ENCODE measurements at regions not wholly inside any gene's neighbourhood (a gene's known extent, or its start where the extent isn't known, plus 50 kb on each side); places are given as distances from the start of the nearest gene placed in this dataset.

GRCh38 chr1:60149251-60149650, 75.7 kb upstream of the C1orf87 start:
- H3K27ac ChIP-seq (ENCODE audit: extremely low read depth, low read depth, low read length), result no peak overlapping the region
- POLR2A ChIA-PET, result no interaction called here

DNA sequence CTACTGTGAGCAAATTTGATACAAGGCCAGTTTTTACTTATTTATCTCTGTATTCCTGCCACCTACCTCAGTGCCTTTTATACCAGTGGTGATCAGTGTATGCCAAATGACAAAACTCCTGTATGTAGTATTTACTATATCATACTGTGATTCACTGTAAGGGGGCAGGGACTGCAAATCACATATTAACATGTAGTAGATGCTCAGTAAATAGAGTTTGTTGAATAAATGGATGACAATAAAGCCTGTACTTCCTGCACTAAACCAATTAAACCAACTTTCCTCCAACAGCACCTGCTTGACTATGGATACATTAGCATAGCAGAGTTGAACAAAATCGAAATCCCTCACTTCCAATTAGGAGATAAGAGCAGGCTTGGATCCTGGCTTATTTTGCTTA, 73.3 kb upstream of the C1orf87 start:
- H3K27ac ChIP-seq (ENCODE audit: extremely low read depth, low read depth, low read length), result no peak overlapping the region
- POLR2A ChIA-PET, result no interaction called here
- no peaks in the 10 kb centered on the region for H3K36me3 ChIP-seq (ENCODE audit: control insufficient read depth in 2 of 2, insufficient read depth in 1 of 2, low read length in 2 of 2)
- H3K4me1 ChIP-seq (ENCODE audit: control insufficient read depth, insufficient read depth, low read length), result no peaks in the 10 kb centered on the region
- H3K4me3 ChIP-seq (ENCODE audit: low read depth, low read length), result no peak overlapping the region
- CTCF ChIA-PET, result interaction anchor here (0.6 kb wide), 1 partner anchor 1946 kb away, joined by 3 read pairs; no protein-coding TSS in a partner anchor
- no peaks in the 10 kb centered on the region for H3K9me3 ChIP-seq (ENCODE audit: control insufficient read depth, insufficient read depth, low read depth, low read length)
- TF ChIP-seq PRDM2 (tag by site-specific recombination; IDR thresholded peaks at IDR 0.05; ENCODE audit: borderline replicate concordance) (no peak), ZNF274 (IDR thresholded peaks at IDR 0.05; ENCODE audit: low read length) (no peak), ZNF274 (tag by site-specific recombination; IDR thresholded peaks at IDR 0.05; ENCODE audit: borderline replicate concordance) (no peak), ZNF777 (tag by site-specific recombination; IDR thresholded peaks at IDR 0.05; ENCODE audit: borderline replicate concordance) (no peak)
- TF ChIP-seq, protein P1, sequence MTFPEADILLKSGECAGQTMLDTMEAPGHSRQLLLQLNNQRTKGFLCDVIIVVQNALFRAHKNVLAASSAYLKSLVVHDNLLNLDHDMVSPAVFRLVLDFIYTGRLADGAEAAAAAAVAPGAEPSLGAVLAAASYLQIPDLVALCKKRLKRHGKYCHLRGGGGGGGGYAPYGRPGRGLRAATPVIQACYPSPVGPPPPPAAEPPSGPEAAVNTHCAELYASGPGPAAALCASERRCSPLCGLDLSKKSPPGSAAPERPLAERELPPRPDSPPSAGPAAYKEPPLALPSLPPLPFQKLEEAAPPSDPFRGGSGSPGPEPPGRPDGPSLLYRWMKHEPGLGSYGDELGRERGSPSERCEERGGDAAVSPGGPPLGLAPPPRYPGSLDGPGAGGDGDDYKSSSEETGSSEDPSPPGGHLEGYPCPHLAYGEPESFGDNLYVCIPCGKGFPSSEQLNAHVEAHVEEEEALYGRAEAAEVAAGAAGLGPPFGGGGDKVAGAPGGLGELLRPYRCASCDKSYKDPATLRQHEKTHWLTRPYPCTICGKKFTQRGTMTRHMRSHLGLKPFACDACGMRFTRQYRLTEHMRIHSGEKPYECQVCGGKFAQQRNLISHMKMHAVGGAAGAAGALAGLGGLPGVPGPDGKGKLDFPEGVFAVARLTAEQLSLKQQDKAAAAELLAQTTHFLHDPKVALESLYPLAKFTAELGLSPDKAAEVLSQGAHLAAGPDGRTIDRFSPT (tag by site-specific recombination; IDR thresholded peaks at IDR 0.05), result no peak
- TF ChIP-seq, protein P2, sequence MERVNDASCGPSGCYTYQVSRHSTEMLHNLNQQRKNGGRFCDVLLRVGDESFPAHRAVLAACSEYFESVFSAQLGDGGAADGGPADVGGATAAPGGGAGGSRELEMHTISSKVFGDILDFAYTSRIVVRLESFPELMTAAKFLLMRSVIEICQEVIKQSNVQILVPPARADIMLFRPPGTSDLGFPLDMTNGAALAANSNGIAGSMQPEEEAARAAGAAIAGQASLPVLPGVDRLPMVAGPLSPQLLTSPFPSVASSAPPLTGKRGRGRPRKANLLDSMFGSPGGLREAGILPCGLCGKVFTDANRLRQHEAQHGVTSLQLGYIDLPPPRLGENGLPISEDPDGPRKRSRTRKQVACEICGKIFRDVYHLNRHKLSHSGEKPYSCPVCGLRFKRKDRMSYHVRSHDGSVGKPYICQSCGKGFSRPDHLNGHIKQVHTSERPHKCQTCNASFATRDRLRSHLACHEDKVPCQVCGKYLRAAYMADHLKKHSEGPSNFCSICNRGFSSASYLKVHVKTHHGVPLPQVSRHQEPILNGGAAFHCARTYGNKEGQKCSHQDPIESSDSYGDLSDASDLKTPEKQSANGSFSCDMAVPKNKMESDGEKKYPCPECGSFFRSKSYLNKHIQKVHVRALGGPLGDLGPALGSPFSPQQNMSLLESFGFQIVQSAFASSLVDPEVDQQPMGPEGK (tag by site-specific recombination; IDR thresholded peaks at IDR 0.05), result no peak

More at GRCh38 chr1:60149251-60149650, 75.7 kb upstream of the C1orf87 start:
- CTCF ChIA-PET, result no interaction called here
- Histone ChIP-seq H3K36me3 (ENCODE audit: control insufficient read depth in 2 of 2, insufficient read depth in 1 of 2, low read length in 2 of 2) (no peaks in the 10 kb centered on the region), H3K4me1 (ENCODE audit: control insufficient read depth, insufficient read depth, low read length) (no peaks in the 10 kb centered on the region), H3K4me3 (ENCODE audit: low read depth, low read length) (no peak overlapping the region), H3K9me3 (ENCODE audit: control insufficient read depth, insufficient read depth, low read depth, low read length) (no peaks in the 10 kb centered on the region)
- TF ChIP-seq ZNF221 (tag by site-specific recombination; IDR thresholded peaks at IDR 0.05; ENCODE audit: borderline replicate concordance) (no peak), ZNF2 (tag by site-specific recombination; IDR thresholded peaks at IDR 0.05) (no peak), ZBTB49 (tag by site-specific recombination; IDR thresholded peaks at IDR 0.05; ENCODE audit: low read depth) (no peak), ZNF341 (tag by site-specific recombination; IDR thresholded peaks at IDR 0.05; ENCODE audit: low read depth) (no peak), MYNN (tag by site-specific recombination; IDR thresholded peaks at IDR 0.05; ENCODE audit: borderline replicate concordance) (no peak), ZNF18 (tag by site-specific recombination; IDR thresholded peaks at IDR 0.05) (no peak), ZNF37A (tag by site-specific recombination; IDR thresholded peaks at IDR 0.05) (no peak), ZNF585B (tag by site-specific recombination; IDR thresholded peaks at IDR 0.05) (no peak), ZNF596 (tag by site-specific recombination; IDR thresholded peaks at IDR 0.05) (no peak), KLF1 (tag by site-specific recombination; IDR thresholded peaks at IDR 0.05) (no peak), ZNF157 (tag by site-specific recombination; IDR thresholded peaks at IDR 0.05) (no peak), ZNF707 (tag by site-specific recombination; IDR thresholded peaks at IDR 0.05) (no peak)
- TF ChIP-seq, protein P2 (tag by site-specific recombination; IDR thresholded peaks at IDR 0.05), result no peak

All from HEK293 (cell line).